ENCODE measurements at regions not wholly inside any gene's neighbourhood (a gene's known extent, or its start where the extent isn't known, plus 50 kb on each side); places are given as distances from the start of the nearest gene placed in this dataset.

DNA sequence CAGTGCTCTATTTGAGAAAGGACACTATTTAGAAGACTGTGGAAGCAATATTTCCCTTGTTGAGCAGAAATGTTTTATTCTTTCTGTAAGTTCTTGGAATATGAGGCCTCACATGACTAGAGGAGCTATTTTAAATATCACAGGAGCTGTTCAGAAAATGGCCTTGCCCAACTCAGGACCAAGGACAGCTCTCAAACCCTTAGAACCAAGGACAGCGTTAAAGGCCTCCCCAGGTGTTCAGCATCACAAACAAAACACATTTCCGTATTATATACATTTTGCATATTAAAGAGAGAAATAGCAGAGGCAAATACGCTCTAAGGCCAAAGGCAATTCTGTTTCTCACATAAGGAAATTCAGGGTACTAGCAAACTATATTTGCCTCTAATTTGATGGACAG, 631.4 kb downstream of the CDH26 start:
- no peak overlapping the region for H3K4me3 ChIP-seq (ENCODE audit: low read depth, low read length)
- peak; percentile 2 for DNase-seq (ENCODE audit: low read depth)
- TF ChIP-seq, protein P1, sequence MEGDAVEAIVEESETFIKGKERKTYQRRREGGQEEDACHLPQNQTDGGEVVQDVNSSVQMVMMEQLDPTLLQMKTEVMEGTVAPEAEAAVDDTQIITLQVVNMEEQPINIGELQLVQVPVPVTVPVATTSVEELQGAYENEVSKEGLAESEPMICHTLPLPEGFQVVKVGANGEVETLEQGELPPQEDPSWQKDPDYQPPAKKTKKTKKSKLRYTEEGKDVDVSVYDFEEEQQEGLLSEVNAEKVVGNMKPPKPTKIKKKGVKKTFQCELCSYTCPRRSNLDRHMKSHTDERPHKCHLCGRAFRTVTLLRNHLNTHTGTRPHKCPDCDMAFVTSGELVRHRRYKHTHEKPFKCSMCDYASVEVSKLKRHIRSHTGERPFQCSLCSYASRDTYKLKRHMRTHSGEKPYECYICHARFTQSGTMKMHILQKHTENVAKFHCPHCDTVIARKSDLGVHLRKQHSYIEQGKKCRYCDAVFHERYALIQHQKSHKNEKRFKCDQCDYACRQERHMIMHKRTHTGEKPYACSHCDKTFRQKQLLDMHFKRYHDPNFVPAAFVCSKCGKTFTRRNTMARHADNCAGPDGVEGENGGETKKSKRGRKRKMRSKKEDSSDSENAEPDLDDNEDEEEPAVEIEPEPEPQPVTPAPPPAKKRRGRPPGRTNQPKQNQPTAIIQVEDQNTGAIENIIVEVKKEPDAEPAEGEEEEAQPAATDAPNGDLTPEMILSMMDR (IDR thresholded peaks at IDR 0.05; ENCODE audit: insufficient read depth, low read depth, low read length): no peak

DNA sequence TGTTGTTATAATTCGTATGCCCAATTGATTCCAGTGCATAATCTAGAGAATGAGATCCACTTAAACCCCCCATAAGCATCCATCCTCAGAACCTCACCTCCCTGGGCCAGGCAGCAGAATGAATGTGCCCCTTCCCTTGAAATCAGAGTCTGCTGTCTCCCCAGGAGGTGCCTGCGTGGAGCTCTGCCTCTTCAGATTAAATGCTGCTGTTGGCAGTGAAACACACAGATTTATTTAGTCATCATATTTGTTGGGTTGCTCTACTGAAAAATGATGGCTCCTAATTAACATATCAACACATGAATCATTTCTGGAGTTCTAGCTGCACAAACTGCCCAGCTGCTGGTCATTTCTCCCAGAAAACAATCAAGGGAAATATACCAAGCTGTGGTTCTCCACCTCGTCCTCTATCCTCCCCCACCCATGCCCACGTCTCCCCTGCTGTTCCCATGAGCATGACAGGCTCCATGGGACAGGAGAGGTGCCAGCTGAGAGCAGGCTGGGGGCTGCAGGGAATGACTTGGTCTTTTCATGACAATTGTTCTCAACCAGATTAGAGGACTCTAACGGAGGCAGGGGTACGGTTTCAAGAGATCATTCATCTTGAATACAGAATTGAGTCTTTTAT, 633.1 kb downstream of the CDH26 start:
- no peak for DNase-seq (ENCODE audit: low read depth)
- no peak overlapping the region for H3K4me3 ChIP-seq (ENCODE audit: low read depth, low read length)
- TF ChIP-seq, protein P1 (IDR thresholded peaks at IDR 0.05; ENCODE audit: insufficient read depth, low read depth, low read length): no peak

DNA sequence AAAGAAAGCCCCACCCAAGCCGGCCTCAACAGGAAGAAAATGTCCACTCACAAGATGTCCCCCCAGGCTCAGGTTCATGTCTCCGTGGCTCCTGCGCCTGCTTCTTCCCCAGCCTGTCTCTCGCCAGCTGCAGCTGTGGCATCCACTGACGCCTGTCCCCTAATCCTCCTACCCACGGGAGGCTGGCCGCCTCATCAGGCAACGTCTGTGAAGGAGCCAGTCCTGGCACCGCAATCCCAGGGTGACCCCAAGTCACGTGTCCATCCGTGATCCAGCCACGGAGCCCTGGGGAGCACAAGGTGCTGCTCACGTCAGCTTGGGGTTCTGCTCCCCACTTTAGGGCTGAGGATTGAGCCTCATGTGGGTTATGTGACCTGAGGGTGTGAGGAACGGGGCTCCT, 640.3 kb downstream of the CDH26 start:
- no peak overlapping the region for H3K4me3 ChIP-seq (ENCODE audit: low read depth, low read length)
- TF ChIP-seq, protein P1 (IDR thresholded peaks at IDR 0.05; ENCODE audit: insufficient read depth, low read depth, low read length): no peak
- no peak for DNase-seq (ENCODE audit: low read depth)

DNA sequence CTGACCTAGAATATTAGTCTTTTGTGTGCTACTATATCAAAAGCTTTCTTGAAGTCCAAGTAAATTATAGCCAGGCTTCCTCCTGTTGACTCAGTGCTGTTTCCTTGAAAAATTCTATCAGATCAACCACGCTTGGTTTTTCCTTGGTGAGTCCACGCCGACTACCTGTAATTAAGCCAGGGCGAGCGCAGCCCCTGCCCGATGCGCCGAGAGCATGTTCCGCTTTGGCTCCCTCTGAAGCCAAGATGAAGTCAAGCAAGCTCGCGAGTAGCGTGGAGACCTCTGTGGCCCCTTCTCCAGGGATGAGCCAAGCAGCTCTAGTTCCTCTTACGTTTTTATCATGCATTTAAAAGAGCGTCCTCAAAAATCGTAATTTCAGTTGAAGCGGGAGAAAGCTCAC, 641.2 kb downstream of the CDH26 start:
- TF ChIP-seq, protein P1 (IDR thresholded peaks at IDR 0.05; ENCODE audit: insufficient read depth, low read depth, low read length): no peak
- no peak overlapping the region for H3K4me3 ChIP-seq (ENCODE audit: low read depth, low read length)
- DNase-seq (ENCODE audit: low read depth): no peak

DNA sequence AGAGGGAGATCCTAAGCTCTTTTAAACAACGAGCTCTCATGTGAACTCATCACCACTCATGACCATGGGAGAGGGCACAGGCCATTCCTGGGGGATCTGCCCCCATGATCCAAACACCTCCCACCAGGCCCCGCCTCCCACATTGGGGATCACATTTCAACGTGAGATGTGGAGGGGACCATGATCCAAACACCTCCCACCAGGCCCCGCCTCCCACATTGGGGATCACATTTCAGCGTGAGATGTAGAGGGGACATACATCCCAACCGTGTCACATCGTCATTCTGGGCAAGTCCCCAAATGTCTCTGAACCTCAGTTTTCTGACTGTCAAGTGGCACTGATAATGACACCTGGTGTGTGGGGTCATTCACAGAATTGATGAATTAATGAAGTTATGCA, 641.8 kb downstream of the CDH26 start:
- TF ChIP-seq, protein P1 (IDR thresholded peaks at IDR 0.05; ENCODE audit: insufficient read depth, low read depth, low read length): no peak
- no peak for DNase-seq (ENCODE audit: low read depth)
- no peak overlapping the region for H3K4me3 ChIP-seq (ENCODE audit: low read depth, low read length)

DNA sequence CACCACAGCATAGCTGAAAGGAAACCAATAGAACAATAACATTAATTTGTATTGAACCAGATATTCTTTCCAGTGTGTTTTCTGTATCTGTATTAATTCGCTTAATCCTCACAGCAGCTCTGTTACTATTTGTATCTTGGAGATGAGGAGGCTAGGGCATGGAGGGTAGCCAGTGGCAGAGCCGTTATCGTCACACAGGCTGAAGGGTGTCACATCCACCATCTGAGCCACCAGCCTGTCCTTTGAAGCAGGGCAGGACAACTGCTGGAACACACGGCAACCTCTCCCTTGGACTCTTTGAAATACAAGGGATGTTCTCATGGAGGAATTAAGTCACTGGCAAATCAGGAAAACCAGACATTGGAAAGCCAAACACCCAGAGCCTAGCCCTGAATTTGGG, 628.0 kb upstream of the CDH4 start:
- H3K4me3 ChIP-seq (ENCODE audit: low read depth, low read length): no peak overlapping the region
- no peak for DNase-seq (ENCODE audit: low read depth)
- TF ChIP-seq, protein P1 (IDR thresholded peaks at IDR 0.05; ENCODE audit: insufficient read depth, low read depth, low read length): no peak
